GM12891 (cell line): ENCODE measurements at regions not wholly inside any gene's neighbourhood (a gene's known extent, or its start where the extent isn't known, plus 50 kb on each side); places are given as distances from the start of the nearest gene placed in this dataset.

Experiments
- POLR2A ChIP-seq: IDR thresholded peaks from 2 replicates; pipeline ENCODE4 v1.6.1; 2011; ENCODE audit warnings: low read depth, low read length, control low read depth
- POLR2AphosphoS5 ChIP-seq: IDR thresholded peaks from 2 replicates; pipeline ENCODE4 v1.6.1; 2011; ENCODE audit warnings: low read depth, low read length, control low read depth

DNA sequence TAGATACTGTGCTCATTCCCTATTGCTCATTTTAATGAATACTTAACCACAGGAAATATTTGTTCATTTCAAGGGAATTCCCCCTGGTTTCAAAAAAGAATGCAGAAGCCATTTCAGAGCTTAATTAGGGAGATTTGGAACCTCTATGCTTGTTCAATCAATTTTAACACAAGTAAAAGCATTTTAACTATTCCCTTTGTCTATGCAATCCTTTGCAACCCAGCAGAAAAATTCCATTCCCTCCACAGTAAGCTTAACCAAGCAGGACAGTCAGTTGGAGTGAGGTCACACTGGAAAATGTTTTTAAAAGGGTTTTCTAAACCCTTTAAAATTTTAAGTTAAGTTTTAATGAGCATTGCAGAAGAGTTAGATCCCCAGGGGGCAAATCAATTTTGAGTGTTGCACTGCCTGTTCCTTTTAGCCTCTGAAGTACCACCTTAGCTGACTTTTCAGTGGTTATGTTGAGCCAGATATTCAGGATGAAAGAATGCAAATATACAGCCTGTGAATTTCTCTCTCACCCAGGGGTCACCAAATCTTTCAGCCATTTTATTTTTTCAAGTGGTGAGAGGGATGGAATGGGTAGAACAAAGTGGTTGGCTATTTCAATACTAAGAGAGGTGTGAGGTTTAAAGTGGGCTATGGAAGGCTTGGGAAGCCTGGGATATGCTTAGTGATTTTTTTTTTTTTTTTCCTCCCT lies 356.2 kb upstream of the NUDT12 start:
- TF ChIP-seq POLR2A (no peak), POLR2AphosphoS5 (no peak)
